GM19240 (cell line): ENCODE measurements at regions not wholly inside any gene's neighbourhood (a gene's known extent, or its start where the extent isn't known, plus 50 kb on each side); places are given as distances from the start of the nearest gene placed in this dataset.
"Not testable (repeated sequence)": the region's sequence is repeated elsewhere in the genome, so short reads cannot be mapped to it uniquely, and the experiment has no call there.

Experiments used
- DNase-seq: peaks from one replicate; pipeline ENCODE4 v3.0.0; 2011; ENCODE audit warnings: low spot score; ENCODE audit not compliant: insufficient read length

GRCh38 chr5:56763711-56764466 is 51.5 kb upstream of the MAP3K1 start:
- no peak for DNase-seq

GRCh38 chr5:56763182-56763581 is 52.2 kb upstream of the MAP3K1 start:
- DNase-seq, result no peak

- DNase-seq, result no peak
Measured at GRCh38 chr5:56761151-56761885, 54.0 kb upstream of the MAP3K1 start.

GRCh38 chr5:56760723-56761122 is 54.6 kb upstream of the MAP3K1 start:
- DNase-seq, result no peak

GRCh38 chr5:56759521-56760216 is 55.7 kb upstream of the MAP3K1 start:
- no peak for DNase-seq

- DNase-seq, result no peak
Measured at GRCh38 chr5:56757077-56757476, 58.3 kb upstream of the MAP3K1 start.

- DNase-seq, result no peak
Measured at GRCh38 chr5:56755036-56755555, 60.3 kb upstream of the MAP3K1 start.

- DNase-seq, result not testable (repeated sequence)
Measured at GRCh38 chr5:56753588-56753987, 61.8 kb upstream of the MAP3K1 start.

- DNase-seq, result no peak
Measured at GRCh38 chr5:56751572-56752313, 63.6 kb upstream of the MAP3K1 start.

- no peak for DNase-seq
Measured at GRCh38 chr5:56749842-56750241, 65.5 kb upstream of the MAP3K1 start.

- DNase-seq, result no peak
Measured at GRCh38 chr5:56746553-56747339, 68.6 kb upstream of the MAP3K1 start.

GRCh38 chr5:56745864-56746263 is 69.5 kb upstream of the MAP3K1 start:
- DNase-seq, result no peak

- no peak for DNase-seq
Measured at GRCh38 chr5:56740868-56741267, 74.5 kb upstream of the MAP3K1 start.

- no peak for DNase-seq
Measured at GRCh38 chr5:56739990-56740389, 75.4 kb upstream of the MAP3K1 start.

- no peak for DNase-seq
Measured at GRCh38 chr5:56737951-56738606, 77.3 kb upstream of the MAP3K1 start.

- no peak for DNase-seq
Measured at GRCh38 chr5:56737002-56737621, 78.2 kb upstream of the MAP3K1 start.

GRCh38 chr5:56735849-56736641 is 79.3 kb upstream of the MAP3K1 start:
- DNase-seq, result no peak

- no peak for DNase-seq
Measured at GRCh38 chr5:56734091-56734694, 81.2 kb upstream of the MAP3K1 start.
